SK-N-SH (cell line): ENCODE measurements at regions not wholly inside any gene's neighbourhood (a gene's known extent, or its start where the extent isn't known, plus 50 kb on each side); places are given as distances from the start of the nearest gene placed in this dataset.

Source experiments
- CTCF ChIA-PET: fragments of 300-600, 350-600 bp; formaldehyde crosslinking; extraction: SDS; loops from one replicate; lab custom pipeline; 2021; lab: Yijun Ruan, JAX
- POLR2A ChIA-PET: fragments of 350-600 bp; sonication (Branson Sonifier 250); formaldehyde crosslinking; extraction: SDS; loops from one replicate; lab custom pipeline; 2020; ENCODE audit warnings: antibody characterized with exemption, inconsistent platforms; lab: Yijun Ruan, JAX
- DNase-seq: peaks from one replicate; pipeline ENCODE4 v3.0.0; 2012
- H2AFZ ChIP-seq: fragments of 200-600 bp; sonication (generic); 2 replicates; pipeline ENCODE4 v1.8.1; 2016; ENCODE audit warnings: antibody characterized with exemption, mild to moderate bottlenecking, low read depth
- H3F3A ChIP-seq: fragments of 200-600 bp; sonication (generic); replicated peaks from 2 replicates; pipeline ENCODE3; 2016; ENCODE audit warnings: antibody characterized with exemption, mild to moderate bottlenecking; ENCODE audit not compliant: insufficient read depth
- H3K27ac ChIP-seq, 2 experiments: fragments of 200-500 bp in 1 of 2; fragments of 200-600 bp in 1 of 2; sonication (Bioruptor generic) in 1 of 2; sonication (generic), shearing (Covaris generic) in 1 of 2; 2 replicates each; pipeline versions ENCODE4 v1.5.1 to v1.6.1; 2014 to 2016; ENCODE audit warnings: low read depth in 2 of 2, inconsistent platforms in 1 of 2, low read length in 1 of 2, mild to moderate bottlenecking in 1 of 2, mixed read lengths in 1 of 2
- H3K27me3 ChIP-seq: fragments of 200-600 bp; sonication (generic), shearing (Covaris generic); 2 replicates; pipeline ENCODE4 v1.6.1; 2016; ENCODE audit warnings: mixed run types; ENCODE audit not compliant: insufficient read depth
- H3K36me3 ChIP-seq, 2 experiments: fragments of 200-500 bp in 1 of 2; fragments of 200-600 bp in 1 of 2; sonication (Bioruptor generic) in 1 of 2; sonication (generic) in 1 of 2; replicated peaks in 1 of 2; 2 replicates each; pipeline versions ENCODE3 to v1.5.1; 2014 to 2016; ENCODE audit warnings: low read length in 1 of 2, mild to moderate bottlenecking in 1 of 2; ENCODE audit not compliant: insufficient read depth in 2 of 2, control insufficient read depth in 1 of 2
- H3K4me1 ChIP-seq, 2 experiments: fragments of 200-500 bp in 1 of 2; fragments of 200-600 bp in 1 of 2; sonication (Bioruptor generic) in 1 of 2; sonication (generic), shearing (Covaris generic) in 1 of 2; 2 replicates each; pipeline versions ENCODE4 v1.5.1 to v1.6.1; 2014 to 2016; ENCODE audit warnings: low read depth in 1 of 2, low read length in 1 of 2, mixed run types in 1 of 2; ENCODE audit not compliant: insufficient read depth in 2 of 2, control insufficient read depth in 1 of 2
- H3K4me2 ChIP-seq: fragments of 200-600 bp; sonication (generic), shearing (Covaris generic); 2 replicates; pipeline ENCODE4 v1.6.1; 2017; ENCODE audit warnings: mixed run types
- H3K4me3 ChIP-seq, 2 experiments: fragments of 200-500 bp in 1 of 2; fragments of 200-600 bp in 1 of 2; sonication (Bioruptor generic) in 1 of 2; sonication (generic), shearing (Covaris generic) in 1 of 2; 2 replicates each; pipeline versions ENCODE4 v1.5.1 to v1.8.1; 2014 to 2016; ENCODE audit warnings: low read depth in 2 of 2, inconsistent platforms in 1 of 2, low read length in 1 of 2, mild to moderate bottlenecking in 1 of 2, mixed read lengths in 1 of 2, moderate library complexity in 1 of 2
- H3K79me2 ChIP-seq: fragments of 200-600 bp; sonication (generic); 2 replicates; pipeline ENCODE4 v1.8.1; 2017; ENCODE audit warnings: mild to moderate bottlenecking; ENCODE audit not compliant: insufficient read depth
- H3K9ac ChIP-seq: fragments of 200-600 bp; sonication (generic); 2 replicates; pipeline ENCODE4 v1.6.1; 2017; ENCODE audit warnings: mixed run types
- H3K9me2 ChIP-seq: fragments of 200-600 bp; sonication (generic); 2 replicates; pipeline ENCODE4 v1.6.1; 2017; ENCODE audit warnings: mixed run types
- H3K9me3 ChIP-seq: fragments of 200-600 bp; sonication (generic); 2 replicates; pipeline ENCODE4 v1.6.1; 2017; ENCODE audit warnings: mixed run types, mild to moderate bottlenecking, moderate library complexity
- H4K20me1 ChIP-seq: fragments of 200-600 bp; sonication (generic); 2 replicates; pipeline ENCODE4 v1.6.1; 2017; ENCODE audit warnings: mild to moderate bottlenecking, mixed run types; ENCODE audit not compliant: insufficient read depth
- CHD2 ChIP-seq: fragments of 150-350 bp; IDR thresholded peaks from 2 replicates; pipeline ENCODE4 v1.6.1; 2018; ENCODE audit warnings: low read length; ENCODE audit not compliant: partially characterized antibody
- ELF1 ChIP-seq: IDR thresholded peaks from 2 replicates; pipeline ENCODE4 v1.4.0; 2012
- EZH2phosphoT487 ChIP-seq: fragments of 200-600 bp; sonication (generic); IDR thresholded peaks from 2 replicates; pipeline ENCODE4 v1.6.1; 2017; ENCODE audit warnings: low read depth, mixed run types, mild to moderate bottlenecking, antibody characterized with exemption, moderate library complexity, borderline replicate concordance
- FOSL2 ChIP-seq: IDR thresholded peaks from 2 replicates; pipeline ENCODE4 v1.4.0; 2012; ENCODE audit warnings: low read depth, mild to moderate bottlenecking, moderate library complexity, borderline replicate concordance
- FOXJ3 ChIP-seq: sonication (generic); formaldehyde crosslinking; IDR thresholded peaks from 2 replicates; pipeline ENCODE4 v1.5.1; 2020; ENCODE audit warnings: mild to moderate bottlenecking, missing genetic modification reagents
- FOXM1 ChIP-seq: IDR thresholded peaks from 2 replicates; pipeline ENCODE4 v1.4.0; 2012; ENCODE audit warnings: low read depth, mild to moderate bottlenecking
- GABPA ChIP-seq: IDR thresholded peaks from 2 replicates; pipeline ENCODE4 v1.4.0; 2012; ENCODE audit warnings: low read depth, mild to moderate bottlenecking
- JUND ChIP-seq: IDR thresholded peaks from 2 replicates; pipeline ENCODE4 v1.4.0; 2012
- MAX ChIP-seq: IDR thresholded peaks from 2 replicates; pipeline ENCODE4 v1.4.0; 2012; ENCODE audit warnings: low read depth
- MXI1 ChIP-seq: IDR thresholded peaks from 2 replicates; pipeline ENCODE4 v1.6.1; 2012; ENCODE audit warnings: mild to moderate bottlenecking, low read depth, low read length, improper control_type of control experiment
- NFIC ChIP-seq: IDR thresholded peaks from 2 replicates; pipeline ENCODE4 v1.4.0; 2012; ENCODE audit warnings: borderline replicate concordance
- PBX3 ChIP-seq: IDR thresholded peaks from 2 replicates; pipeline ENCODE4; 2012
- SIN3A ChIP-seq: IDR thresholded peaks from 2 replicates; pipeline ENCODE4 v1.6.1; 2012; ENCODE audit warnings: low read depth, mild to moderate bottlenecking, low read length, moderate library complexity, borderline replicate concordance
- WGBS: methylation state at CpG from one replicate; pipeline ENCODE4 v1.1.6; 2017; ENCODE audit warnings: low lambda C conversion rate; 5-methylcytosine and 5-hydroxymethylcytosine counted together
- TF ChIP-seq, protein P1 (sequence below): IDR thresholded peaks from 2 replicates; pipeline ENCODE4 v1.4.0; 2012; ENCODE audit warnings: low read depth, borderline replicate concordance
- TF ChIP-seq, protein P2 (sequence below): IDR thresholded peaks from 2 replicates; pipeline ENCODE4 v1.4.0; 2012; ENCODE audit warnings: low read depth, borderline replicate concordance
- TF ChIP-seq, protein P3 (sequence below): fragments of 200-600 bp; sonication (generic); IDR thresholded peaks from 2 replicates; pipeline ENCODE4 v1.6.1; 2017; ENCODE audit warnings: antibody characterized with exemption, mild to moderate bottlenecking, moderate library complexity

- TF ChIP-seq PBX3, result no peak
- TF ChIP-seq GABPA, result no peak
- TF ChIP-seq, protein P1, sequence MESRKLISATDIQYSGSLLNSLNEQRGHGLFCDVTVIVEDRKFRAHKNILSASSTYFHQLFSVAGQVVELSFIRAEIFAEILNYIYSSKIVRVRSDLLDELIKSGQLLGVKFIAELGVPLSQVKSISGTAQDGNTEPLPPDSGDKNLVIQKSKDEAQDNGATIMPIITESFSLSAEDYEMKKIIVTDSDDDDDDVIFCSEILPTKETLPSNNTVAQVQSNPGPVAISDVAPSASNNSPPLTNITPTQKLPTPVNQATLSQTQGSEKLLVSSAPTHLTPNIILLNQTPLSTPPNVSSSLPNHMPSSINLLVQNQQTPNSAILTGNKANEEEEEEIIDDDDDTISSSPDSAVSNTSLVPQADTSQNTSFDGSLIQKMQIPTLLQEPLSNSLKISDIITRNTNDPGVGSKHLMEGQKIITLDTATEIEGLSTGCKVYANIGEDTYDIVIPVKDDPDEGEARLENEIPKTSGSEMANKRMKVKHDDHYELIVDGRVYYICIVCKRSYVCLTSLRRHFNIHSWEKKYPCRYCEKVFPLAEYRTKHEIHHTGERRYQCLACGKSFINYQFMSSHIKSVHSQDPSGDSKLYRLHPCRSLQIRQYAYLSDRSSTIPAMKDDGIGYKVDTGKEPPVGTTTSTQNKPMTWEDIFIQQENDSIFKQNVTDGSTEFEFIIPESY, result no peak
- no peak for TF ChIP-seq MAX
- TF ChIP-seq, protein P2, sequence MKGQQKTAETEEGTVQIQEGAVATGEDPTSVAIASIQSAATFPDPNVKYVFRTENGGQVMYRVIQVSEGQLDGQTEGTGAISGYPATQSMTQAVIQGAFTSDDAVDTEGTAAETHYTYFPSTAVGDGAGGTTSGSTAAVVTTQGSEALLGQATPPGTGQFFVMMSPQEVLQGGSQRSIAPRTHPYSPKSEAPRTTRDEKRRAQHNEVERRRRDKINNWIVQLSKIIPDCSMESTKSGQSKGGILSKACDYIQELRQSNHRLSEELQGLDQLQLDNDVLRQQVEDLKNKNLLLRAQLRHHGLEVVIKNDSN, result no peak
- Histone ChIP-seq H3K27ac (no peak overlapping the region), H2AFZ (no peak overlapping the region), H3K4me1 (no peaks in the 10 kb centered on the region), H3K27me3 (no peaks in the 10 kb centered on the region), H3K4me2 (no peak overlapping the region), H3K9me2 (no peaks in the 10 kb centered on the region), H3K79me2 (no peaks in the 10 kb centered on the region), H3K36me3 (no peaks in the 10 kb centered on the region), H3K4me3 (no peak overlapping the region), H3F3A (no peaks in the 10 kb centered on the region), H4K20me1 (no peaks in the 10 kb centered on the region), H3K9me3 (no peaks in the 10 kb centered on the region), H3K9ac (no peak overlapping the region)
- ChIA-PET POLR2A (no interaction called here), CTCF (no interaction called here)
- no peak for DNase-seq
- 77% methylated on average over 7 of the region's 7 CpGs for WGBS
Observed at GRCh38 chr7:66423729-66424128, 205.0 kb upstream of the KCTD7 start.

- Histone ChIP-seq H3K9me3 (no peaks in the 10 kb centered on the region), H2AFZ (no peak overlapping the region), H3K9ac (no peak overlapping the region), H3K9me2 (no peaks in the 10 kb centered on the region), H3F3A (no peaks in the 10 kb centered on the region), H3K4me2 (no peak overlapping the region), H3K4me1 (no peaks in the 10 kb centered on the region), H3K79me2 (no peaks in the 10 kb centered on the region), H3K27ac (no peak overlapping the region), H3K36me3 (no peaks in the 10 kb centered on the region), H4K20me1 (no peaks in the 10 kb centered on the region), H3K27me3 (no peaks in the 10 kb centered on the region), H3K4me3 (no peak overlapping the region)
- ChIA-PET POLR2A (no interaction called here), CTCF (interaction anchor here (1.7 kb wide), 1 partner anchor 13 kb away, joined by 8 read pairs; no protein-coding TSS in a partner anchor)
- DNase-seq, result no peak
- TF ChIP-seq FOXM1 (no peak), EZH2phosphoT487 (no peak)
- 98% methylated on average over 6 of the region's 6 CpGs for WGBS
Observed at GRCh38 chr7:66426332-66426731, 202.3 kb upstream of the KCTD7 start.

GRCh38 chr7:66426996-66427395 is 201.7 kb upstream of the KCTD7 start:
- H3K36me3 ChIP-seq, result no peaks in the 10 kb centered on the region
- no peaks in the 10 kb centered on the region for H3F3A ChIP-seq
- DNase-seq, result no peak
- no peaks in the 10 kb centered on the region for H3K9me2 ChIP-seq
- H3K4me3 ChIP-seq, result no peak overlapping the region
- CTCF ChIA-PET, result no interaction called here
- no peaks in the 10 kb centered on the region for H3K27me3 ChIP-seq
- no peak overlapping the region for H3K27ac ChIP-seq
- no peaks in the 10 kb centered on the region for H3K4me1 ChIP-seq
- no peak overlapping the region for H3K9ac ChIP-seq
- H4K20me1 ChIP-seq, result no peaks in the 10 kb centered on the region
- no peak overlapping the region for H3K4me2 ChIP-seq
- no peaks in the 10 kb centered on the region for H3K9me3 ChIP-seq
- 78% methylated on average over 5 of the region's 5 CpGs for WGBS
- no peak overlapping the region for H2AFZ ChIP-seq
- POLR2A ChIA-PET, result no interaction called here
- no peaks in the 10 kb centered on the region for H3K79me2 ChIP-seq
- TF ChIP-seq ELF1 (no peak), MXI1 (no peak), SIN3A (no peak), JUND (no peak), CHD2 (no peak), NFIC (no peak), FOXJ3 (CRISPR knock-in tag) (no peak), FOSL2 (no peak)
- TF ChIP-seq, protein P3, sequence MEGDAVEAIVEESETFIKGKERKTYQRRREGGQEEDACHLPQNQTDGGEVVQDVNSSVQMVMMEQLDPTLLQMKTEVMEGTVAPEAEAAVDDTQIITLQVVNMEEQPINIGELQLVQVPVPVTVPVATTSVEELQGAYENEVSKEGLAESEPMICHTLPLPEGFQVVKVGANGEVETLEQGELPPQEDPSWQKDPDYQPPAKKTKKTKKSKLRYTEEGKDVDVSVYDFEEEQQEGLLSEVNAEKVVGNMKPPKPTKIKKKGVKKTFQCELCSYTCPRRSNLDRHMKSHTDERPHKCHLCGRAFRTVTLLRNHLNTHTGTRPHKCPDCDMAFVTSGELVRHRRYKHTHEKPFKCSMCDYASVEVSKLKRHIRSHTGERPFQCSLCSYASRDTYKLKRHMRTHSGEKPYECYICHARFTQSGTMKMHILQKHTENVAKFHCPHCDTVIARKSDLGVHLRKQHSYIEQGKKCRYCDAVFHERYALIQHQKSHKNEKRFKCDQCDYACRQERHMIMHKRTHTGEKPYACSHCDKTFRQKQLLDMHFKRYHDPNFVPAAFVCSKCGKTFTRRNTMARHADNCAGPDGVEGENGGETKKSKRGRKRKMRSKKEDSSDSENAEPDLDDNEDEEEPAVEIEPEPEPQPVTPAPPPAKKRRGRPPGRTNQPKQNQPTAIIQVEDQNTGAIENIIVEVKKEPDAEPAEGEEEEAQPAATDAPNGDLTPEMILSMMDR, result no peak
